ENCODE measurements at regions not wholly inside any gene's neighbourhood (a gene's known extent, or its start where the extent isn't known, plus 50 kb on each side); places are given as distances from the start of the nearest gene placed in this dataset.

DNA sequence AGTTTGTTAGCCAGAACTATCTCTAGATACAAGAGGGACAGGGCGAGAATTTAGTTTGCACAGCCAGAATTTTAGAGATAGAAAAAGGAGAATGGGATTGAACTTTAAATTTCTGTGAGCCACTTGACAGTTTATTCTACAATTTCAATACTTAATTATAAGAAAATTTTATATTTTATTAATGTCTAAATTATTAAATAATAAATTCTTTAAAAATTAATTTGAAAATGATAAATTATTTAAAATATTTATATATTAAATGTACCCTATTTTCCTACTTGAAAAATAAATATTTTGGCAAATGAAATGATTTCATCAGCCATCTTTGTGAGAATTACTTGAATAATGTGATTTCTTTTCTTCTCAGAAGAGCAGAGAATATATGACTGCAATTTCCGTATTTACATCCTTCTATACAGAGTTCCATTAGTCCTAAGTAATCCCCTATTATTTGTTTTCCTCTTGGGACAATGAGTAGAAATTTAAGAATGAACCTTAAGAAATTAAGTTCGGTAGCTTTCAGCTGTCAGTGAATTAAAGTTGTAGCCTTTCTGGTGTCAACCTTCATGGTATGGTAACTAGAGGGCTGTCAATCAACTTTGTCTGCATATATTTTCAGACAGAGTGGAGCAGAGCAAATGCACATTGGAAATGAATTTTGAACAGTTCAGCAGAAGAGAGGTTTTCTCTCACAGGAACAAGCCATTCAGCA, 763.9 kb downstream of the PCDH18 start:
- TF ChIP-seq, protein P1, sequence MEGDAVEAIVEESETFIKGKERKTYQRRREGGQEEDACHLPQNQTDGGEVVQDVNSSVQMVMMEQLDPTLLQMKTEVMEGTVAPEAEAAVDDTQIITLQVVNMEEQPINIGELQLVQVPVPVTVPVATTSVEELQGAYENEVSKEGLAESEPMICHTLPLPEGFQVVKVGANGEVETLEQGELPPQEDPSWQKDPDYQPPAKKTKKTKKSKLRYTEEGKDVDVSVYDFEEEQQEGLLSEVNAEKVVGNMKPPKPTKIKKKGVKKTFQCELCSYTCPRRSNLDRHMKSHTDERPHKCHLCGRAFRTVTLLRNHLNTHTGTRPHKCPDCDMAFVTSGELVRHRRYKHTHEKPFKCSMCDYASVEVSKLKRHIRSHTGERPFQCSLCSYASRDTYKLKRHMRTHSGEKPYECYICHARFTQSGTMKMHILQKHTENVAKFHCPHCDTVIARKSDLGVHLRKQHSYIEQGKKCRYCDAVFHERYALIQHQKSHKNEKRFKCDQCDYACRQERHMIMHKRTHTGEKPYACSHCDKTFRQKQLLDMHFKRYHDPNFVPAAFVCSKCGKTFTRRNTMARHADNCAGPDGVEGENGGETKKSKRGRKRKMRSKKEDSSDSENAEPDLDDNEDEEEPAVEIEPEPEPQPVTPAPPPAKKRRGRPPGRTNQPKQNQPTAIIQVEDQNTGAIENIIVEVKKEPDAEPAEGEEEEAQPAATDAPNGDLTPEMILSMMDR (conservative IDR thresholded peaks at IDR 0.05; ENCODE audit: low read depth, low read length), result no peak
- TF ChIP-seq EZH2 (IDR thresholded peaks at IDR 0.05; ENCODE audit: low read length, unreplicated experiment) (no peak), EZH2phosphoT487 (IDR thresholded peaks at IDR 0.05; ENCODE audit: borderline replicate concordance, low read length) (no peak)
